GM13976 (cell line): ENCODE measurements at regions not wholly inside any gene's neighbourhood (a gene's known extent, or its start where the extent isn't known, plus 50 kb on each side); places are given as distances from the start of the nearest gene placed in this dataset.

Source experiments
- DNase-seq: peaks from one replicate; pipeline ENCODE4 v3.0.0; 2012; ENCODE audit warnings: low spot score
- in situ Hi-C: fragments of 300-500 bp; cut with MboI; formaldehyde crosslinking; loops from one replicate; pipeline ENCODE4 v1.12.0; 2022; ENCODE audit warnings: low sequenced_read_pairs, mixed read lengths, inconsistent platforms; ENCODE audit not compliant: unreplicated experiment
- TF ChIP-seq, protein P1 (sequence below): IDR thresholded peaks from 2 replicates; pipeline ENCODE4 v1.5.1; 2012; ENCODE audit warnings: borderline replicate concordance, mild to moderate bottlenecking; ENCODE audit not compliant: insufficient read depth; ENCODE audit errors: extremely low read depth, missing control alignments, control extremely low read depth

DNA sequence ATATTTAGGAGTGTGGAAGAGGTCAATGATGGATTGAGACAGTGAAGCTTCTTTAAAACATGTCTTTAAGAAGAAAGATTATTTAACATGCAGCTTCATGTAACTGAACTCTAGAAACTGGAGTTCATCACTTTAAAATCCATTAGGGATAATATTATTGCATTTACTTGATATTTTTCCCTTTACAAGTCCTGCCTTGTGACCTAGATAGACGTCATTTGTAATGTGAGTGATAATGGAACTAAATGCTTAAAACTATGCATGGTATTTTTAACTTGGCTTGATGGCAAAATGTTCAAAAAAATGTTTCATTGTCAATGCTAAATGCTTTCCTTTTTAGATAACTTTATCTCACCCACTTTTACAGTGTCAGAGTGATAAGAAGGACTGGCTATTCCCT lies 723.7 kb downstream of the RWDD3 start:
- TF ChIP-seq, protein P1, sequence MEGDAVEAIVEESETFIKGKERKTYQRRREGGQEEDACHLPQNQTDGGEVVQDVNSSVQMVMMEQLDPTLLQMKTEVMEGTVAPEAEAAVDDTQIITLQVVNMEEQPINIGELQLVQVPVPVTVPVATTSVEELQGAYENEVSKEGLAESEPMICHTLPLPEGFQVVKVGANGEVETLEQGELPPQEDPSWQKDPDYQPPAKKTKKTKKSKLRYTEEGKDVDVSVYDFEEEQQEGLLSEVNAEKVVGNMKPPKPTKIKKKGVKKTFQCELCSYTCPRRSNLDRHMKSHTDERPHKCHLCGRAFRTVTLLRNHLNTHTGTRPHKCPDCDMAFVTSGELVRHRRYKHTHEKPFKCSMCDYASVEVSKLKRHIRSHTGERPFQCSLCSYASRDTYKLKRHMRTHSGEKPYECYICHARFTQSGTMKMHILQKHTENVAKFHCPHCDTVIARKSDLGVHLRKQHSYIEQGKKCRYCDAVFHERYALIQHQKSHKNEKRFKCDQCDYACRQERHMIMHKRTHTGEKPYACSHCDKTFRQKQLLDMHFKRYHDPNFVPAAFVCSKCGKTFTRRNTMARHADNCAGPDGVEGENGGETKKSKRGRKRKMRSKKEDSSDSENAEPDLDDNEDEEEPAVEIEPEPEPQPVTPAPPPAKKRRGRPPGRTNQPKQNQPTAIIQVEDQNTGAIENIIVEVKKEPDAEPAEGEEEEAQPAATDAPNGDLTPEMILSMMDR: no peak
- in situ Hi-C loops: no loop called here
- DNase-seq: no peak

DNA sequence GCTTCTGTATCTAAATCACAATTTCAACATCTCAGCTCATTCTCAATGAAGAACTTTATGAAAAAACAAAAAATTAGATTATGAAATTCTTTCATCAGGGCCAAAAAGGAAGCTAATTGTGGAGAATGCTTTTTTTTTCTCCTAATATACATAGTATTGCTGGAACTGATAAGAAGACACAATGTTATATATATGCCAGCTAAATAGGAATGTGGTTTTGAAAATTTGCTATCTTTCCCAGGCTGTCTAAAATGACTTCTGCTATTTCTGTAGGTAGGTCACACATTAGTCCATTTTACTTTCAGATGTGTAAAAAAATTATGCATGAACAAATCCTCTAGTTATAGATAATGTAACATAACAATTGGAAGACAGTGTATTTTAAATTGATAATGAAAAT lies 732.9 kb downstream of the RWDD3 start:
- in situ Hi-C loops: no loop called here
- DNase-seq: no peak
- TF ChIP-seq, protein P1: no peak

DNA sequence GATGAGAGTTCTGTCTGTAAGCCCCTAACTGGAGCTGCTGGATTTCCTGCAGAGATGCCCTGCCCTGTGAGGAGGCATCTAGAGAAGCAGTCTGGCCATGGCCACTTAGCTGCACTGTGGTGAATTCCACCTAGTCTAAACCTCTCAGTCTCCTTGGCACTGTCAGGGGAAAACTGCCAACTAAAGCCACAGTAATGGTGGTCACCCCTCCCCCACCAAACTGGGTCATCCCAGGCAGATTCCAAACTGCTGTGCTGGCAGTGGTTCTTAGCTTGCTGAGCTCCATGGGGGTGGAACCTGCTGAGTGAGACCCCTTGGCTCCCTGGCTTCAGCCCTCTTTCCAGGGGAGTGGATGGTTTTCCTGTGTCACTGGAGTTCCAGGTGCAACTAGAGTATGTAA lies 740.6 kb downstream of the RWDD3 start:
- TF ChIP-seq, protein P1: no peak
- in situ Hi-C loops: no loop called here
- DNase-seq: no peak

DNA sequence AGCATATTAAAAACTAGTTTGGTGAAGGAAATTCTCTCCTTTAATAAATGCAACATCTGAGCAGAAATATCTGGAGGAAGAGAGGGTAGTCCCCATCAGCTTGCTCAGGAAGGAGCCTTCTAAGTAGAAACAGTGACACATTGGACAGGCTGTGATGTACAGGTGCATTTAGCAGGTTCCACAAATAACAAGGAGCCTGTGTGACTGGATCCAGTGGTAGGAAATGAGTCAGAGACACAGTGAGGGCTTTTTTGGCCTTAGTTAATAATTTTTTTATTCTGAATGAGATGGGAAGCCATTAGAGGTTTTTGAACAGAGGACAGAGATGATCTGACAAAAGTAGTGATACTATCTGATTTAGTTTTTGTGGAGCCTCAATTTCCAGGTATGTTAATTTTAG lies 738.9 kb upstream of the PTBP2 start:
- in situ Hi-C loops: no loop called here
- DNase-seq: no peak
- TF ChIP-seq, protein P1: no peak

DNA sequence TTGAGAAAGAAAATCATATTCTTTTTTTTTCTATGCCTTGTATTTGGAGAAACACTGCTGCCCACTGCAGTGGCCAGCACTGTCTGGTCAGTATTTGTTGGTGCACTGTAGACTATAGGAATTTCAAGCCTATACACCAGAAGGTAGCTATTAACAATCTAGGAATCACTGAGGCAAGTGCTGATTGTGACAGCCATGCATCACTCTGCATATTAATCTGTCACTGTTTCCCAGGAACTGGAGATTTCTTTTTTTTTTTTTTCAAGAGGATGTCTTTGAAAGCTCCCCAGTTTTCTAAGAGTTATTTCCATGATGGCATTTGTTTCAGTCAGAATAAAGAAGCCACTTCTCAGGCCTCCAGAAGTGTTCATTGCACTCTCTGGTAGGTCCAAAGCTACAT lies 737.8 kb upstream of the PTBP2 start:
- TF ChIP-seq, protein P1: no peak
- no peak for DNase-seq
- in situ Hi-C loops: no loop called here

DNA sequence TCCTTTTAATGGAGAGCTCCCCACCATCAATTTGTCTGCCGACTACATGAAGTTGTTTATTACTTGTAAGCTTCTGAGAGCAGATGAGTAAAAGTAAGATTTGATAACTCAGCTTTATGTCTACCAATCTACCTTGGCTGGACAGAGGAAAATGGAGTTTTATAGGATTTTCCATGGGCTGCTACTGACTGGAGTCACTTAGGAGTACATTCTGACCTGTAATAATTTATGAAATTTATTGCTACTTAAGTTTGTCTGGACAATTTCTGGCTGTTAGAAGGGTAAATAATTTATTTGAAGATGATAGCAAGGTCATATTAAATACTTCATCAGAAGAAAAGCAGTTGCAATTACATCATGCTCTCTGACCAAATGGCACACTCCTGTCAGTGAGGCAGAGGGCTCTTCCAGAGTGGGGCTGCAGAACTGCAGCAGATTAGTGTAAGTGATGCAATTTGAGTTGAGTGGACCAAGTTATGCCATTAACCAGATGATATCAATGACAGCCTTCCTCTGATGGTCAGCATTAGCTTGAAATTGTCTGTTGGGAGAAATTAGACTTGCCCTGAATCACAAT lies 736.7 kb upstream of the PTBP2 start:
- in situ Hi-C loops: no loop called here
- TF ChIP-seq, protein P1: no peak
- no peak for DNase-seq
